ENCODE measurements at regions not wholly inside any gene's neighbourhood (a gene's known extent, or its start where the extent isn't known, plus 50 kb on each side); places are given as distances from the start of the nearest gene placed in this dataset.

GRCh38 chr6:141483598-141484061 lies 649.1 kb upstream of the GJE1 start:
- peak; percentile 48 for DNase-seq (ENCODE audit: low spot score)
- TF ChIP-seq CTCF (IDR thresholded peaks at IDR 0.05; ENCODE audit: extremely low read depth, insufficient read depth, missing control alignments), result no peak
- in situ Hi-C loops (cut with MboI; ENCODE audit: low pct_unique_long_range_greater_than_20kb, low sequenced_read_pairs, unreplicated experiment), result no loop called here

- DNase-seq (ENCODE audit: low spot score), result no peak
- TF ChIP-seq CTCF (IDR thresholded peaks at IDR 0.05; ENCODE audit: extremely low read depth, insufficient read depth, missing control alignments), result no peak
- in situ Hi-C loops (cut with MboI; ENCODE audit: low pct_unique_long_range_greater_than_20kb, low sequenced_read_pairs, unreplicated experiment), result no loop called here
Measured at GRCh38 chr6:141482796-141483597, 649.7 kb upstream of the GJE1 start.

- no peak for TF ChIP-seq CTCF (IDR thresholded peaks at IDR 0.05; ENCODE audit: extremely low read depth, insufficient read depth, missing control alignments)
- in situ Hi-C loops (cut with MboI; ENCODE audit: low pct_unique_long_range_greater_than_20kb, low sequenced_read_pairs, unreplicated experiment), result no loop called here
- no peak for DNase-seq (ENCODE audit: low spot score)
Measured at GRCh38 chr6:141475259-141475658, 657.5 kb upstream of the GJE1 start.

- no peak for DNase-seq (ENCODE audit: low spot score)
- no peak for TF ChIP-seq CTCF (IDR thresholded peaks at IDR 0.05; ENCODE audit: extremely low read depth, insufficient read depth, missing control alignments)
- in situ Hi-C loops (cut with MboI; ENCODE audit: low pct_unique_long_range_greater_than_20kb, low sequenced_read_pairs, unreplicated experiment), result no loop called here
Measured at GRCh38 chr6:141472162-141472928, 660.4 kb upstream of the GJE1 start.

GRCh38 chr6:141470810-141471209 lies 661.9 kb upstream of the GJE1 start:
- in situ Hi-C loops (cut with MboI; ENCODE audit: low pct_unique_long_range_greater_than_20kb, low sequenced_read_pairs, unreplicated experiment), result no loop called here
- no peak for TF ChIP-seq CTCF (IDR thresholded peaks at IDR 0.05; ENCODE audit: extremely low read depth, insufficient read depth, missing control alignments)
- DNase-seq (ENCODE audit: low spot score), result no peak

- no peak for DNase-seq (ENCODE audit: low spot score)
- in situ Hi-C loops (cut with MboI; ENCODE audit: low pct_unique_long_range_greater_than_20kb, low sequenced_read_pairs, unreplicated experiment), result no loop called here
- no peak for TF ChIP-seq CTCF (IDR thresholded peaks at IDR 0.05; ENCODE audit: extremely low read depth, insufficient read depth, missing control alignments)
Measured at GRCh38 chr6:141467881-141468280, 664.8 kb upstream of the GJE1 start.
